NB4 (cell line): ENCODE measurements at regions not wholly inside any gene's neighbourhood (a gene's known extent, or its start where the extent isn't known, plus 50 kb on each side); places are given as distances from the start of the nearest gene placed in this dataset.

ENCODE experiments used
- CTCF ChIP-seq: IDR thresholded peaks from one replicate; pipeline ENCODE4 v1.5.1; 2012; ENCODE audit warnings: low read depth, low read length
- MAX ChIP-seq: IDR thresholded peaks from 2 replicates; pipeline ENCODE4 v1.6.1; 2011; ENCODE audit warnings: low read depth, low read length

GRCh38 chr1:215416497-215416896 is 150.6 kb upstream of the KCTD3 start:
- TF ChIP-seq CTCF (no peak), MAX (no peak)
